Osteoblast (primary cell): ENCODE measurements at regions not wholly inside any gene's neighbourhood (a gene's known extent, or its start where the extent isn't known, plus 50 kb on each side); places are given as distances from the start of the nearest gene placed in this dataset.

Experiments
- DNase-seq: peaks from one replicate; pipeline ENCODE4 v3.0.0; 2011; ENCODE audit warnings: low spot score, mixed read lengths; ENCODE audit not compliant: insufficient read length; ENCODE audit errors: missing footprints
- H2AFZ ChIP-seq: 2 replicates; pipeline ENCODE4 v1.6.0; 2011; ENCODE audit warnings: mild to moderate bottlenecking, low read length
- H3K27ac ChIP-seq: 2 replicates; pipeline ENCODE4 v1.5.1; 2011; ENCODE audit warnings: mild to moderate bottlenecking, low read depth, low read length, moderate library complexity
- H3K27me3 ChIP-seq: 2 replicates; pipeline ENCODE4 v1.6.0; 2012; ENCODE audit warnings: mild to moderate bottlenecking, control low read depth, inconsistent platforms, low read length, moderate library complexity; ENCODE audit not compliant: insufficient read depth
- H3K36me3 ChIP-seq: 2 replicates; pipeline ENCODE4 v1.5.1; 2011; ENCODE audit warnings: mild to moderate bottlenecking, low read length, control low read depth, moderate library complexity; ENCODE audit not compliant: insufficient read depth
- H3K4me1 ChIP-seq: 2 replicates; pipeline ENCODE4 v1.5.1; 2011; ENCODE audit warnings: mild to moderate bottlenecking, low read length, control low read depth, moderate library complexity; ENCODE audit not compliant: insufficient read depth
- H3K4me2 ChIP-seq: 2 replicates; pipeline ENCODE4 v1.6.0; 2011; ENCODE audit warnings: mild to moderate bottlenecking, low read length; ENCODE audit not compliant: insufficient read depth
- H3K4me3 ChIP-seq: fragments of 200-600 bp; sonication (generic); 3 replicates; pipeline ENCODE4 v1.5.1; 2012; ENCODE audit warnings: mild to moderate bottlenecking, low read length, inconsistent platforms; ENCODE audit not compliant: insufficient read depth
- H3K79me2 ChIP-seq: 2 replicates; pipeline ENCODE4 v1.6.0; 2012; ENCODE audit warnings: mild to moderate bottlenecking, low read length, control low read depth, inconsistent platforms; ENCODE audit not compliant: insufficient read depth
- H3K9me3 ChIP-seq: 2 replicates; pipeline ENCODE4 v1.5.1; 2011; ENCODE audit warnings: low read depth, low read length, control low read depth
- H4K20me1 ChIP-seq: 2 replicates; pipeline ENCODE4 v1.6.0; 2012; ENCODE audit warnings: mild to moderate bottlenecking, low read length, control low read depth; ENCODE audit not compliant: insufficient read depth
- CTCF ChIP-seq: IDR thresholded peaks from 2 replicates; pipeline ENCODE4 v1.5.1; 2011; ENCODE audit warnings: mild to moderate bottlenecking, low read depth, low read length, moderate library complexity; ENCODE audit errors: extremely low read depth

- no peak for DNase-seq
- H3K36me3 ChIP-seq: no peaks in the 10 kb centered on the region
- H3K9me3 ChIP-seq: no peaks in the 10 kb centered on the region
- no peak for TF ChIP-seq CTCF
- H3K79me2 ChIP-seq: no peaks in the 10 kb centered on the region
- no peaks in the 10 kb centered on the region for H3K4me1 ChIP-seq
- no peak overlapping the region for H3K4me3 ChIP-seq
- H3K4me2 ChIP-seq: no peak overlapping the region
- no peaks in the 10 kb centered on the region for H3K27me3 ChIP-seq
- H2AFZ ChIP-seq: no peak overlapping the region
- no peak overlapping the region for H3K27ac ChIP-seq
- no peaks in the 10 kb centered on the region for H4K20me1 ChIP-seq
These were observed 989.2 kb downstream of the TLE4 start for GRCh38 chr9:80560976-80561375.

- Histone ChIP-seq H3K27me3 (no peaks in the 10 kb centered on the region), H3K9me3 (no peaks in the 10 kb centered on the region), H3K79me2 (no peaks in the 10 kb centered on the region), H3K36me3 (no peaks in the 10 kb centered on the region), H3K4me3 (no peak overlapping the region), H4K20me1 (no peaks in the 10 kb centered on the region), H3K4me1 (no peaks in the 10 kb centered on the region), H3K27ac (no peak overlapping the region), H2AFZ (no peak overlapping the region), H3K4me2 (no peak overlapping the region)
- TF ChIP-seq CTCF: no peak
- no peak for DNase-seq
These were observed 985.5 kb downstream of the TLE4 start for GRCh38 chr9:80557256-80557655.

- H3K79me2 ChIP-seq: no peaks in the 10 kb centered on the region
- no peaks in the 10 kb centered on the region for H3K9me3 ChIP-seq
- no peak overlapping the region for H3K27ac ChIP-seq
- H3K27me3 ChIP-seq: no peaks in the 10 kb centered on the region
- H3K4me3 ChIP-seq: no peak overlapping the region
- H2AFZ ChIP-seq: no peak overlapping the region
- DNase-seq: no peak
- TF ChIP-seq CTCF: no peak
- no peaks in the 10 kb centered on the region for H3K4me1 ChIP-seq
- H4K20me1 ChIP-seq: no peaks in the 10 kb centered on the region
- H3K36me3 ChIP-seq: no peaks in the 10 kb centered on the region
- no peak overlapping the region for H3K4me2 ChIP-seq
These were observed 984.9 kb downstream of the TLE4 start for GRCh38 chr9:80556631-80557030.

GRCh38 chr9:80555782-80556325, 984.1 kb downstream of the TLE4 start:
- Histone ChIP-seq H3K27ac (no peak overlapping the region), H3K27me3 (no peaks in the 10 kb centered on the region), H3K9me3 (no peaks in the 10 kb centered on the region), H3K79me2 (no peaks in the 10 kb centered on the region), H3K36me3 (no peaks in the 10 kb centered on the region), H3K4me1 (no peaks in the 10 kb centered on the region), H3K4me2 (no peak overlapping the region), H3K4me3 (no peak overlapping the region), H2AFZ (no peak overlapping the region), H4K20me1 (no peaks in the 10 kb centered on the region)
- DNase-seq: no peak
- TF ChIP-seq CTCF: no peak
